ENCODE measurements at regions not wholly inside any gene's neighbourhood (a gene's known extent, or its start where the extent isn't known, plus 50 kb on each side); places are given as distances from the start of the nearest gene placed in this dataset.

DNA sequence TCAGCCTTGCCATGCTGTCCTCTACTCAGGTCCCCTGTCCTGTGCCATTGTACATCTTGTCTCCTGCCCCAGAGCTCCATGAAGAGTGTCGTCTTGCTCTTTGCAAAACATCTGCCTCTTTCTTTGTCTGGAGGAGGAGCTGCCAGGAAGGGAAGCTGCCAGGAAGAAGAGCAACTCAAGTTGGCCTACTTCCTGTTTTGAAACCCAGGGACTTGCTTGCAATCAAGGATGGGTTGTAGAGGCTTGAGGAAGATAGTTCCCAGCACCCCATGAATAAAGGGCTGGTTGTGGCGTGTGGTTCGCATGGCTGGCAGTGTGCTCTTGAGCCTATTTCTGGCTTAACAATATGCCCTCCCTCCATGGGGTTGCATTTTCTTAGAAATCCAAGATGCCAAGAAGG, 53.0 kb upstream of the CPEB4 start:
- Histone ChIP-seq H3K14ac (ENCODE audit: low read length) (no peak overlapping the region), H2BK120ac (ENCODE audit: low read depth, low read length) (no peak overlapping the region), H3K9ac (ENCODE audit: low read depth, low read length, poor library complexity) (no peak overlapping the region), H3K79me1 (ENCODE audit: low read depth, low read length) (no peaks in the 10 kb centered on the region), H2BK15ac (ENCODE audit: low read length) (no peak overlapping the region), H2BK5ac (ENCODE audit: low read length) (no peak overlapping the region), H3K4me1 (ENCODE audit: control insufficient read depth in 2 of 2, insufficient read depth in 1 of 2, low read depth in 1 of 2, low read length in 2 of 2) (no peaks in the 10 kb centered on the region), H4K8ac (ENCODE audit: low read depth, low read length) (no peak overlapping the region), H4K91ac (ENCODE audit: low read depth, low read length, poor library complexity) (no peak overlapping the region), H3K4me2 (ENCODE audit: insufficient read depth, low read length, poor library complexity, severe bottlenecking) (no peak overlapping the region), H3K27me3 (ENCODE audit: control insufficient read depth in 3 of 3, insufficient read depth in 3 of 3, low read depth in 1 of 3, low read length in 3 of 3) (peaks cover 0 to 3% (median 0%) of the 10 kb centered on the region in 3 experiments), H3K18ac (ENCODE audit: low read length) (no peak overlapping the region), H3K23ac (ENCODE audit: low read depth, low read length, poor library complexity) (no peak overlapping the region), H3K9me3 (replicated peaks in 1 of 2; ENCODE audit: control insufficient read depth in 2 of 2, insufficient read depth in 1 of 2, low read depth in 1 of 2, low read length in 2 of 2) (no peaks in the 10 kb centered on the region), H2AFZ (ENCODE audit: low read length) (no peak overlapping the region), H3K27ac (replicated peaks; ENCODE audit: low read length) (no peak overlapping the region), H2BK12ac (ENCODE audit: low read length) (no peak overlapping the region), H3K4ac (ENCODE audit: low read length) (no peak overlapping the region), H3K4me3 (ENCODE audit: low read length in 2 of 2) (no peak overlapping the region), H2AK5ac (ENCODE audit: low read depth, low read length) (no peak overlapping the region), H3K36me3 (replicated peaks in 1 of 2; ENCODE audit: control insufficient read depth in 2 of 2, insufficient read depth in 2 of 2, low read length in 2 of 2) (no peaks in the 10 kb centered on the region)
- WGBS, 2 donors (ENCODE audit: extremely low coverage in 2 of 2, insufficient read length in 2 of 2, insufficient replicate concordance in 1 of 2) = no CpG with 5 or more reads among the region's 3 CpGs
- no peak for DNase-seq (ENCODE audit: low spot score)

DNA sequence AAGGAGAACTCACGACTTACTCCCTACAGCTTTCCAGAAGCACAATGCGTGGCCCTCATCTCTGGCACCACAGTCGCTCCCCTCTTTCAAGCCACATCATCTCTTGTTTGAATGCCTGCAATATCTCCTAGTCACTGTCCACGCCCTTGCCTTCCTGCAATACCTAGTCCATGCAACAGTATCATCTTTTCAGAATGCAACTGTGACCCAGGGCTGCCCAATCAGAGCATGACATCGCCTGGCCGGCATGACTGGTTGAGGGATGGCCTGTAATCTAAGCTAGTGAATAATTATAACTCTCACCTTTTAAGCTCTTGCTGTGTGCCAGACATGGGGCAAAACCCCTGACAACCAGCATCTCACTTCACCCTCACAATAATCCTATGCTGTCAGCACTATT, 52.5 kb upstream of the CPEB4 start:
- no peak overlapping the region for H2AFZ ChIP-seq (ENCODE audit: low read length)
- H3K14ac ChIP-seq (ENCODE audit: low read length) = no peak overlapping the region
- H2AK5ac ChIP-seq (ENCODE audit: low read depth, low read length) = no peak overlapping the region
- H3K4me1 ChIP-seq (ENCODE audit: control insufficient read depth in 2 of 2, insufficient read depth in 1 of 2, low read depth in 1 of 2, low read length in 2 of 2) = no peaks in the 10 kb centered on the region
- no peaks in the 10 kb centered on the region for H3K36me3 ChIP-seq (replicated peaks in 1 of 2; ENCODE audit: control insufficient read depth in 2 of 2, insufficient read depth in 2 of 2, low read length in 2 of 2)
- no peak overlapping the region for H2BK12ac ChIP-seq (ENCODE audit: low read length)
- H3K4me2 ChIP-seq (ENCODE audit: insufficient read depth, low read length, poor library complexity, severe bottlenecking) = no peak overlapping the region
- WGBS, 2 donors (ENCODE audit: extremely low coverage in 2 of 2, insufficient read length in 2 of 2, insufficient replicate concordance in 1 of 2) = no CpG with 5 or more reads among the region's 6 CpGs
- H2BK120ac ChIP-seq (ENCODE audit: low read depth, low read length) = no peak overlapping the region
- H3K18ac ChIP-seq (ENCODE audit: low read length) = no peak overlapping the region
- no peak overlapping the region for H2BK15ac ChIP-seq (ENCODE audit: low read length)
- H3K9ac ChIP-seq (ENCODE audit: low read depth, low read length, poor library complexity) = no peak overlapping the region
- H2BK5ac ChIP-seq (ENCODE audit: low read length) = no peak overlapping the region
- DNase-seq (ENCODE audit: low spot score) = no peak
- H3K23ac ChIP-seq (ENCODE audit: low read depth, low read length, poor library complexity) = no peak overlapping the region
- no peak overlapping the region for H4K8ac ChIP-seq (ENCODE audit: low read depth, low read length)
- H3K4me3 ChIP-seq (ENCODE audit: low read length in 2 of 2) = no peak overlapping the region
- peaks cover 0 to 3% (median 0%) of the 10 kb centered on the region in 3 experiments for H3K27me3 ChIP-seq (ENCODE audit: control insufficient read depth in 3 of 3, insufficient read depth in 3 of 3, low read depth in 1 of 3, low read length in 3 of 3)
- no peak overlapping the region for H3K4ac ChIP-seq (ENCODE audit: low read length)
- no peaks in the 10 kb centered on the region for H3K9me3 ChIP-seq (replicated peaks in 1 of 2; ENCODE audit: control insufficient read depth in 2 of 2, insufficient read depth in 1 of 2, low read depth in 1 of 2, low read length in 2 of 2)
- H3K27ac ChIP-seq (replicated peaks; ENCODE audit: low read length) = no peak overlapping the region
- H4K91ac ChIP-seq (ENCODE audit: low read depth, low read length, poor library complexity) = no peak overlapping the region
- H3K79me1 ChIP-seq (ENCODE audit: low read depth, low read length) = no peaks in the 10 kb centered on the region

DNA sequence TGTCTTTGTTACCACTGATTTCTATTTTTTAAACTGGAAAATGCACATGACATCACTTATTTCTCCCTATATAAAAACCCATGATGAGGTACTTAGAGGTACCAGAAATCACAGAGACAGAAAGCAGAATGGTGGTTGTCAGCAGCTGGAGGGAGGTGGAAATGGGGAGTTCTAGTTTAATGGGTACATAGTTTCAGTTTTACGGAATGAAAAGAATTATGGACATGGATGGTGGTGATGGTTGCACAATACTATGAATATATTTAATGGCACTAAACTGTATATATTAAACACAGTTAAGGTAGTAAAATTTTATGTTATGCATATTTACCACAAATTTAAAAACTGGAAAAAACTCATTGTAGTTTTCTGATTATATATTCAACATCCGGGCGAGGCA, 50.5 kb upstream of the CPEB4 start:
- H3K9me3 ChIP-seq (replicated peaks in 1 of 2; ENCODE audit: control insufficient read depth in 2 of 2, insufficient read depth in 1 of 2, low read depth in 1 of 2, low read length in 2 of 2) = no peaks in the 10 kb centered on the region
- H3K36me3 ChIP-seq (replicated peaks in 1 of 2; ENCODE audit: control insufficient read depth in 2 of 2, insufficient read depth in 2 of 2, low read length in 2 of 2) = no peaks in the 10 kb centered on the region
- no peak overlapping the region for H3K4me2 ChIP-seq (ENCODE audit: insufficient read depth, low read length, poor library complexity, severe bottlenecking)
- H3K9ac ChIP-seq (ENCODE audit: low read depth, low read length, poor library complexity) = no peak overlapping the region
- no peaks in the 10 kb centered on the region for H3K79me1 ChIP-seq (ENCODE audit: low read depth, low read length)
- no peak overlapping the region for H3K23ac ChIP-seq (ENCODE audit: low read depth, low read length, poor library complexity)
- H3K4me3 ChIP-seq (ENCODE audit: low read length in 2 of 2) = no peak overlapping the region
- H2AFZ ChIP-seq (ENCODE audit: low read length) = no peak overlapping the region
- H2BK15ac ChIP-seq (ENCODE audit: low read length) = no peak overlapping the region
- DNase-seq (ENCODE audit: low spot score) = no peak
- no peak overlapping the region for H4K91ac ChIP-seq (ENCODE audit: low read depth, low read length, poor library complexity)
- no peak overlapping the region for H3K27ac ChIP-seq (replicated peaks; ENCODE audit: low read length)
- H2AK5ac ChIP-seq (ENCODE audit: low read depth, low read length) = no peak overlapping the region
- H2BK120ac ChIP-seq (ENCODE audit: low read depth, low read length) = no peak overlapping the region
- H4K8ac ChIP-seq (ENCODE audit: low read depth, low read length) = no peak overlapping the region
- H3K27me3 ChIP-seq (ENCODE audit: control insufficient read depth in 3 of 3, insufficient read depth in 3 of 3, low read depth in 1 of 3, low read length in 3 of 3) = no peaks in the 10 kb centered on the region
- no peaks in the 10 kb centered on the region for H3K4me1 ChIP-seq (ENCODE audit: control insufficient read depth in 2 of 2, insufficient read depth in 1 of 2, low read depth in 1 of 2, low read length in 2 of 2)
- WGBS, 2 donors (ENCODE audit: extremely low coverage in 2 of 2, insufficient read length in 2 of 2, insufficient replicate concordance in 1 of 2) = no CpG with 5 or more reads among the region's 3 CpGs
- no peak overlapping the region for H3K14ac ChIP-seq (ENCODE audit: low read length)
- H3K4ac ChIP-seq (ENCODE audit: low read length) = no peak overlapping the region
- H2BK5ac ChIP-seq (ENCODE audit: low read length) = no peak overlapping the region
- no peak overlapping the region for H2BK12ac ChIP-seq (ENCODE audit: low read length)
- no peak overlapping the region for H3K18ac ChIP-seq (ENCODE audit: low read length)
